ENCODE measurements at regions not wholly inside any gene's neighbourhood (a gene's known extent, or its start where the extent isn't known, plus 50 kb on each side); places are given as distances from the start of the nearest gene placed in this dataset.
"Not testable (repeated sequence)": the region's sequence is repeated elsewhere in the genome, so short reads cannot be mapped to it uniquely, and the experiment has no call there.

GRCh38 chr9:64105193-64105592 lies 1179.8 kb downstream of the FOXD4L5 start:
- DNase-seq; H3K9me2 ChIP-seq (replicated peaks; ENCODE audit: low read length); H3K9ac ChIP-seq (ENCODE audit: low read length); H3K79me2 ChIP-seq (ENCODE audit: low read length); H3K4me2 ChIP-seq (ENCODE audit: low read length); ATAC-seq; H4K20me1 ChIP-seq (ENCODE audit: low read length); H3F3A ChIP-seq (ENCODE audit: low read length, unreplicated experiment); POLR2A ChIA-PET (ENCODE audit: unreplicated experiment); H3K4me3 ChIP-seq (ENCODE audit: low read length); H2AFZ ChIP-seq (ENCODE audit: low read length); CTCF ChIA-PET; H3K4me1 ChIP-seq (ENCODE audit: insufficient read depth, low read length); H3K27ac ChIP-seq (ENCODE audit: low read length); H3K27me3 ChIP-seq (ENCODE audit: low read length); BruUV-seq (replicated peaks); intact Hi-C loops (cut with micrococcal nuclease); H3K36me3 ChIP-seq (ENCODE audit: low read depth, low read length); H3K9me3 ChIP-seq (ENCODE audit: low read length): not testable (repeated sequence)

- H3K36me3 ChIP-seq (ENCODE audit: low read depth, low read length); H4K20me1 ChIP-seq (ENCODE audit: low read length); H3K9ac ChIP-seq (ENCODE audit: low read length); H3K4me3 ChIP-seq (ENCODE audit: low read length); H3K9me3 ChIP-seq (ENCODE audit: low read length); CTCF ChIA-PET; H3K4me1 ChIP-seq (ENCODE audit: insufficient read depth, low read length); intact Hi-C loops (cut with micrococcal nuclease); H2AFZ ChIP-seq (ENCODE audit: low read length); BruUV-seq (replicated peaks); DNase-seq; H3K27me3 ChIP-seq (ENCODE audit: low read length); H3K79me2 ChIP-seq (ENCODE audit: low read length); H3F3A ChIP-seq (ENCODE audit: low read length, unreplicated experiment); ATAC-seq; H3K4me2 ChIP-seq (ENCODE audit: low read length); H3K9me2 ChIP-seq (replicated peaks; ENCODE audit: low read length); H3K27ac ChIP-seq (ENCODE audit: low read length); POLR2A ChIA-PET (ENCODE audit: unreplicated experiment): not testable (repeated sequence)
Observed at GRCh38 chr9:64101504-64101903, 1183.5 kb downstream of the FOXD4L5 start.

GRCh38 chr9:64100571-64101155 lies 1184.3 kb downstream of the FOXD4L5 start:
- POLR2A ChIA-PET (ENCODE audit: unreplicated experiment); H3K9me3 ChIP-seq (ENCODE audit: low read length): not testable (repeated sequence)

GRCh38 chr9:64085998-64086397 lies 1199.0 kb downstream of the FOXD4L5 start:
- H3K79me2 ChIP-seq (ENCODE audit: low read length); H3K27ac ChIP-seq (ENCODE audit: low read length); H3K36me3 ChIP-seq (ENCODE audit: low read depth, low read length); H3K9me3 ChIP-seq (ENCODE audit: low read length); ATAC-seq; H3F3A ChIP-seq (ENCODE audit: low read length, unreplicated experiment); DNase-seq; H3K4me3 ChIP-seq (ENCODE audit: low read length); H3K4me1 ChIP-seq (ENCODE audit: insufficient read depth, low read length); BruUV-seq (replicated peaks); H2AFZ ChIP-seq (ENCODE audit: low read length); H3K27me3 ChIP-seq (ENCODE audit: low read length); H3K9ac ChIP-seq (ENCODE audit: low read length); H3K9me2 ChIP-seq (replicated peaks; ENCODE audit: low read length); POLR2A ChIA-PET (ENCODE audit: unreplicated experiment); H4K20me1 ChIP-seq (ENCODE audit: low read length); CTCF ChIA-PET; H3K4me2 ChIP-seq (ENCODE audit: low read length); intact Hi-C loops (cut with micrococcal nuclease): not testable (repeated sequence)

More at GRCh38 chr9:64100571-64101155, 1184.3 kb downstream of the FOXD4L5 start:
- H3K27me3 ChIP-seq (ENCODE audit: low read length); H3K4me2 ChIP-seq (ENCODE audit: low read length); CTCF ChIA-PET; H3K9ac ChIP-seq (ENCODE audit: low read length); H3K36me3 ChIP-seq (ENCODE audit: low read depth, low read length); ATAC-seq; BruUV-seq (replicated peaks); H3K27ac ChIP-seq (ENCODE audit: low read length); H3K79me2 ChIP-seq (ENCODE audit: low read length); DNase-seq; H2AFZ ChIP-seq (ENCODE audit: low read length); H3K4me1 ChIP-seq (ENCODE audit: insufficient read depth, low read length); H3K9me2 ChIP-seq (replicated peaks; ENCODE audit: low read length); intact Hi-C loops (cut with micrococcal nuclease); H3F3A ChIP-seq (ENCODE audit: low read length, unreplicated experiment); H3K4me3 ChIP-seq (ENCODE audit: low read length); H4K20me1 ChIP-seq (ENCODE audit: low read length): not testable (repeated sequence)

GRCh38 chr9:64071358-64072253 lies 1213.4 kb downstream of the FOXD4L5 start:
- H4K20me1 ChIP-seq (ENCODE audit: low read length); DNase-seq; H3K9me2 ChIP-seq (replicated peaks; ENCODE audit: low read length); H3K4me1 ChIP-seq (ENCODE audit: insufficient read depth, low read length); H3K79me2 ChIP-seq (ENCODE audit: low read length); H3K27ac ChIP-seq (ENCODE audit: low read length); H3K4me3 ChIP-seq (ENCODE audit: low read length); H3K9me3 ChIP-seq (ENCODE audit: low read length); H2AFZ ChIP-seq (ENCODE audit: low read length); H3K27me3 ChIP-seq (ENCODE audit: low read length); H3K4me2 ChIP-seq (ENCODE audit: low read length); CTCF ChIA-PET; intact Hi-C loops (cut with micrococcal nuclease); ATAC-seq; BruUV-seq (replicated peaks); H3K36me3 ChIP-seq (ENCODE audit: low read depth, low read length); H3F3A ChIP-seq (ENCODE audit: low read length, unreplicated experiment); H3K9ac ChIP-seq (ENCODE audit: low read length); POLR2A ChIA-PET (ENCODE audit: unreplicated experiment): not testable (repeated sequence)

- H3K36me3 ChIP-seq (ENCODE audit: low read depth, low read length); H3K79me2 ChIP-seq (ENCODE audit: low read length); ATAC-seq; BruUV-seq (replicated peaks); H3K27me3 ChIP-seq (ENCODE audit: low read length); CTCF ChIA-PET; POLR2A ChIA-PET (ENCODE audit: unreplicated experiment); H3K27ac ChIP-seq (ENCODE audit: low read length); DNase-seq; H3K9me2 ChIP-seq (replicated peaks; ENCODE audit: low read length); intact Hi-C loops (cut with micrococcal nuclease); H3K4me1 ChIP-seq (ENCODE audit: insufficient read depth, low read length); H4K20me1 ChIP-seq (ENCODE audit: low read length); H3F3A ChIP-seq (ENCODE audit: low read length, unreplicated experiment); H2AFZ ChIP-seq (ENCODE audit: low read length); H3K4me3 ChIP-seq (ENCODE audit: low read length); H3K9me3 ChIP-seq (ENCODE audit: low read length); H3K9ac ChIP-seq (ENCODE audit: low read length); H3K4me2 ChIP-seq (ENCODE audit: low read length): not testable (repeated sequence)
Observed at GRCh38 chr9:64070611-64071357, 1214.2 kb downstream of the FOXD4L5 start.
